Fibroblast of pulmonary artery (primary cell): ENCODE measurements at regions not wholly inside any gene's neighbourhood (a gene's known extent, or its start where the extent isn't known, plus 50 kb on each side); places are given as distances from the start of the nearest gene placed in this dataset.

Experiments
- DNase-seq: peaks from one replicate; pipeline ENCODE4 v3.0.0-alpha.2; 2010; ENCODE audit warnings: low read depth
- H3K4me3 ChIP-seq: replicated peaks from 2 replicates; pipeline ENCODE4 v1.5.1; 2011; ENCODE audit warnings: low read depth, mild to moderate bottlenecking, control low read depth, low read length, moderate library complexity
- CTCF ChIP-seq: IDR thresholded peaks from 2 replicates; pipeline ENCODE4 v1.5.1; 2011; ENCODE audit warnings: mild to moderate bottlenecking, control low read depth, low read length, inconsistent platforms; ENCODE audit errors: missing control alignments

- no peak for DNase-seq
- no peak for TF ChIP-seq CTCF
- H3K4me3 ChIP-seq: no peak overlapping the region
Measured at GRCh38 chr10:70950037-70950436, 61.7 kb upstream of the PCBD1 start.

- DNase-seq: no peak
- no peak for TF ChIP-seq CTCF
- no peak overlapping the region for H3K4me3 ChIP-seq
Measured at GRCh38 chr10:70950801-70951200, 62.4 kb upstream of the PCBD1 start.

- TF ChIP-seq CTCF: no peak
- H3K4me3 ChIP-seq: no peak overlapping the region
- DNase-seq: no peak
Measured at GRCh38 chr10:70952401-70952800, 64.0 kb upstream of the PCBD1 start.

- DNase-seq: no peak
- no peak for TF ChIP-seq CTCF
- no peak overlapping the region for H3K4me3 ChIP-seq
Measured at GRCh38 chr10:70952921-70953320, 64.6 kb upstream of the PCBD1 start.

- no peak for TF ChIP-seq CTCF
- no peak overlapping the region for H3K4me3 ChIP-seq
- no peak for DNase-seq
Measured at GRCh38 chr10:70954381-70955176, 66.2 kb upstream of the PCBD1 start.

- no peak overlapping the region for H3K4me3 ChIP-seq
- no peak for DNase-seq
- no peak for TF ChIP-seq CTCF
Measured at GRCh38 chr10:70956029-70956759, 67.8 kb upstream of the PCBD1 start.
